Chondrocyte (in vitro differentiated cells): ENCODE measurements at regions not wholly inside any gene's neighbourhood (a gene's known extent, or its start where the extent isn't known, plus 50 kb on each side); places are given as distances from the start of the nearest gene placed in this dataset.

Experiments used
- DNase-seq: peaks from one replicate; pipeline ENCODE4 v3.0.0; 2021; ENCODE audit warnings: mixed read lengths, low spot score
- H3K27ac Mint-ChIP-seq: one replicate; pipeline ENCODE4 v1.8.0; 2021; ENCODE audit warnings: mild to moderate bottlenecking, moderate library complexity, mixed read lengths; ENCODE audit not compliant: unreplicated experiment
- H3K27me3 Mint-ChIP-seq: 2 replicates; pipeline ENCODE4 v1.8.0; 2021; ENCODE audit warnings: low read depth, mixed read lengths
- H3K36me3 Mint-ChIP-seq: 2 replicates; pipeline ENCODE4 v1.8.0; 2021; ENCODE audit warnings: low read depth, mixed read lengths
- H3K4me1 Mint-ChIP-seq: 2 replicates; pipeline ENCODE4 v1.8.0; 2021; ENCODE audit warnings: low read depth, mild to moderate bottlenecking, mixed read lengths
- H3K4me3 Mint-ChIP-seq: one replicate; pipeline ENCODE4 v1.8.0; 2021; ENCODE audit warnings: mild to moderate bottlenecking, moderate library complexity, mixed read lengths; ENCODE audit not compliant: unreplicated experiment
- H3K9me3 Mint-ChIP-seq: 2 replicates; pipeline ENCODE4 v1.8.0; 2021; ENCODE audit warnings: low read depth, mixed read lengths
- CTCF ChIP-seq: fragments of 200-600 bp; sonication (generic); IDR thresholded peaks from 2 replicates; pipeline ENCODE4 v1.5.0; 2021; ENCODE audit warnings: antibody characterized with exemption, mild to moderate bottlenecking, moderate library complexity

- Mint-ChIP-seq H3K27me3 (no peaks in the 10 kb centered on the region), H3K27ac (no peak overlapping the region), H3K9me3 (peaks cover 11% of the 10 kb centered on the region), H3K36me3 (no peaks in the 10 kb centered on the region), H3K4me1 (no peaks in the 10 kb centered on the region), H3K4me3 (no peak overlapping the region)
- no peak for DNase-seq
- TF ChIP-seq CTCF: no peak
These were observed 166.3 kb upstream of the TMEM196 start for GRCh38 chr7:19939746-19940145.

- H3K9me3 Mint-ChIP-seq: peaks cover 11% of the 10 kb centered on the region
- no peaks in the 10 kb centered on the region for H3K36me3 Mint-ChIP-seq
- no peak overlapping the region for H3K4me3 Mint-ChIP-seq
- H3K27me3 Mint-ChIP-seq: no peaks in the 10 kb centered on the region
- no peak for DNase-seq
- H3K27ac Mint-ChIP-seq: no peak overlapping the region
- H3K4me1 Mint-ChIP-seq: peaks cover 4% of the 10 kb centered on the region
- no peak for TF ChIP-seq CTCF
These were observed 159.3 kb upstream of the TMEM196 start for GRCh38 chr7:19932549-19933249.

GRCh38 chr7:19930851-19931250 lies 157.4 kb upstream of the TMEM196 start:
- H3K4me3 Mint-ChIP-seq: no peak overlapping the region
- H3K36me3 Mint-ChIP-seq: no peaks in the 10 kb centered on the region
- peaks cover 4% of the 10 kb centered on the region for H3K4me1 Mint-ChIP-seq
- peaks cover 2% of the 10 kb centered on the region for H3K27me3 Mint-ChIP-seq
- no peak for TF ChIP-seq CTCF
- DNase-seq: no peak
- H3K27ac Mint-ChIP-seq: no peak overlapping the region
- H3K9me3 Mint-ChIP-seq: peaks cover 2% of the 10 kb centered on the region

- Mint-ChIP-seq H3K4me1 (peaks cover 4% of the 10 kb centered on the region), H3K27ac (no peak overlapping the region), H3K4me3 (no peak overlapping the region), H3K36me3 (no peaks in the 10 kb centered on the region), H3K27me3 (peaks cover 2% of the 10 kb centered on the region), H3K9me3 (no peaks in the 10 kb centered on the region)
- no peak for DNase-seq
- TF ChIP-seq CTCF: no peak
These were observed 156.6 kb upstream of the TMEM196 start for GRCh38 chr7:19930051-19930450.

- Mint-ChIP-seq H3K27ac (no peak overlapping the region), H3K27me3 (peaks cover 3% of the 10 kb centered on the region), H3K4me3 (no peak overlapping the region), H3K4me1 (peaks cover 4% of the 10 kb centered on the region), H3K9me3 (no peaks in the 10 kb centered on the region), H3K36me3 (no peaks in the 10 kb centered on the region)
- no peak for TF ChIP-seq CTCF
- DNase-seq: no peak
These were observed 154.8 kb upstream of the TMEM196 start for GRCh38 chr7:19928247-19928646.
